ENCODE measurements at regions not wholly inside any gene's neighbourhood (a gene's known extent, or its start where the extent isn't known, plus 50 kb on each side); places are given as distances from the start of the nearest gene placed in this dataset.

DNA sequence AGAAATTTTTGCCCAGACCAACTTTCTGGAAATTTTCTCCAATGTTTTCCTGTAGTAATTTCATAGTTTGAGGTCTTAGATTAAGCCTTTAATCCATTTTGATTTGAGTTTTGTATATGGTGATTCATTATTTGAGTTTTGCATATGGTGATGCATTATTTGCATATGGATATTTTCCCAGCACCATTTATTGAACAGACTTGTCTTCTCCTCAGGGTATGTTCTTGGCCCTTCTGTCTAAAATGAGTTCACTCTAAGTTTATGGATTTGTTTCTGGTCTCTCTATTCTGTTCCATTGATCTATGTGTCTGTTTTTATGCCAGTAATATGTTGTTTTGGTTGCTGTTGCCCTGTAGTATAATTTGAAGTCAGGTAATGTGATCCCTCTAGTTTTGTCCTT lies 139.3 kb downstream of the SLC25A46 start:
- TF ChIP-seq POLR2A (IDR thresholded peaks at IDR 0.05) = no peak
- TF ChIP-seq, protein P1, sequence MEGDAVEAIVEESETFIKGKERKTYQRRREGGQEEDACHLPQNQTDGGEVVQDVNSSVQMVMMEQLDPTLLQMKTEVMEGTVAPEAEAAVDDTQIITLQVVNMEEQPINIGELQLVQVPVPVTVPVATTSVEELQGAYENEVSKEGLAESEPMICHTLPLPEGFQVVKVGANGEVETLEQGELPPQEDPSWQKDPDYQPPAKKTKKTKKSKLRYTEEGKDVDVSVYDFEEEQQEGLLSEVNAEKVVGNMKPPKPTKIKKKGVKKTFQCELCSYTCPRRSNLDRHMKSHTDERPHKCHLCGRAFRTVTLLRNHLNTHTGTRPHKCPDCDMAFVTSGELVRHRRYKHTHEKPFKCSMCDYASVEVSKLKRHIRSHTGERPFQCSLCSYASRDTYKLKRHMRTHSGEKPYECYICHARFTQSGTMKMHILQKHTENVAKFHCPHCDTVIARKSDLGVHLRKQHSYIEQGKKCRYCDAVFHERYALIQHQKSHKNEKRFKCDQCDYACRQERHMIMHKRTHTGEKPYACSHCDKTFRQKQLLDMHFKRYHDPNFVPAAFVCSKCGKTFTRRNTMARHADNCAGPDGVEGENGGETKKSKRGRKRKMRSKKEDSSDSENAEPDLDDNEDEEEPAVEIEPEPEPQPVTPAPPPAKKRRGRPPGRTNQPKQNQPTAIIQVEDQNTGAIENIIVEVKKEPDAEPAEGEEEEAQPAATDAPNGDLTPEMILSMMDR (IDR thresholded peaks at IDR 0.05 in 4 of 5, conservative IDR thresholded peaks at IDR 0.05 in 1 of 5) = no peak

Measured in gastrocnemius medialis (tissue), 4 donors.